Peyer's patch (tissue), 4 donors: ENCODE measurements at regions not wholly inside any gene's neighbourhood (a gene's known extent, or its start where the extent isn't known, plus 50 kb on each side); places are given as distances from the start of the nearest gene placed in this dataset.
"Not testable (repeated sequence)": the region's sequence is repeated elsewhere in the genome, so short reads cannot be mapped to it uniquely, and the experiment has no call there.

Source experiments
- DNase-seq, 3 donors: peaks; one replicate each; pipeline ENCODE4 v3.0.0-alpha.2; 2017 to 2019
- H3K27ac ChIP-seq, 4 donors: fragments of 200-600 bp; sonication (generic); one replicate each; pipeline ENCODE4 v1.5.1; 2016 to 2019
- H3K27me3 ChIP-seq, 2 donors: fragments of 200-600 bp; sonication (generic); one replicate each; pipeline ENCODE4 v1.5.1; 2019
- H3K36me3 ChIP-seq, 3 donors: fragments of 200-600 bp; sonication (generic); one replicate each; pipeline ENCODE4 v1.5.1; 2016 to 2019
- H3K4me1 ChIP-seq, 4 donors: fragments of 200-600 bp; sonication (generic); one replicate each; pipeline ENCODE4 v1.5.1; 2016 to 2019
- H3K4me3 ChIP-seq, 4 donors: fragments of 200-600 bp; sonication (generic); 1 replicate in 3 of 4; 2 replicates in 1 of 4; pipeline ENCODE4 v1.5.1; 2016 to 2019; ENCODE audit warnings: mild to moderate bottlenecking in 1 of 4
- H3K9me3 ChIP-seq, 4 donors: fragments of 200-600 bp; sonication (generic); one replicate each; pipeline ENCODE4 v1.5.1; 2016 to 2019; ENCODE audit warnings: mild to moderate bottlenecking in 1 of 4
- CTCF ChIP-seq, 6 experiments: fragments of 450-650 bp in 4 of 6; fragments of 200-600 bp in 2 of 6; sonication (generic) in 1 of 6; IDR thresholded peaks; one replicate each; pipeline ENCODE4 v1.5.1; 2017 to 2019; ENCODE audit warnings: antibody characterized with exemption in 6 of 6, mild to moderate bottlenecking in 3 of 6, moderate library complexity in 1 of 6
- POLR2A ChIP-seq, 2 donors: fragments of 450-650 bp; IDR thresholded peaks; one replicate each; pipeline ENCODE4 v1.5.1; 2017; ENCODE audit warnings: antibody characterized with exemption in 2 of 2, mild to moderate bottlenecking in 2 of 2, moderate library complexity in 2 of 2

- no peaks in the 10 kb centered on the region for H3K4me1 ChIP-seq
- H3K9me3 ChIP-seq = no peaks in the 10 kb centered on the region
- H3K36me3 ChIP-seq = no peaks in the 10 kb centered on the region
- no peaks in the 10 kb centered on the region for H3K27me3 ChIP-seq
- H3K4me3 ChIP-seq = no peak overlapping the region
- H3K27ac ChIP-seq = no peak overlapping the region
- TF ChIP-seq CTCF (IDR thresholded peaks at IDR 0.05) = no peak
- TF ChIP-seq POLR2A (IDR thresholded peaks at IDR 0.05) = no peak
- no peak for DNase-seq
Measured at GRCh38 chr15:77892335-77892734, 185.2 kb downstream of the TBC1D2B start.

DNA sequence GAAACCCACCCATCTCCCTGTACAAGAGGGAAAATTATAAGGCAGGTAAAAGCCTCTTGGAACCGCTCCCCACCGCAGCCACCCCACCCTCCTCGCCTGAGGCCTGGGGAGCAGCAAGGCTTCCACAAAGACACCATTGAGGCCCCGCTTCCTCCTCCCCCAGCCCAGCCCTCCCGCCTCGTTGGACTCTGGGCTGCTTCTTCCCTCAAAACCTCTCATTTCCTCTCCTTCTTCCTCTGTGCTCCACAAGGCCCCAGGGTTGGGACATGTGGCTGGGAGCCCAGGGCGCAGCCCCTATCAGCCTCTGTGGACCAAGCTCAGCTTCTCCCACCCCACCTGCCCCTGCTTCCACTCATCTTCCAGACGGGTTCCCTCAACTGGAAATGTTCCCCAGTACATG lies 185.6 kb downstream of the TBC1D2B start:
- H3K4me3 ChIP-seq, H3K27ac ChIP-seq, H3K27me3 ChIP-seq, H3K36me3 ChIP-seq, H3K4me1 ChIP-seq, DNase-seq, H3K9me3 ChIP-seq: not testable (repeated sequence)

DNA sequence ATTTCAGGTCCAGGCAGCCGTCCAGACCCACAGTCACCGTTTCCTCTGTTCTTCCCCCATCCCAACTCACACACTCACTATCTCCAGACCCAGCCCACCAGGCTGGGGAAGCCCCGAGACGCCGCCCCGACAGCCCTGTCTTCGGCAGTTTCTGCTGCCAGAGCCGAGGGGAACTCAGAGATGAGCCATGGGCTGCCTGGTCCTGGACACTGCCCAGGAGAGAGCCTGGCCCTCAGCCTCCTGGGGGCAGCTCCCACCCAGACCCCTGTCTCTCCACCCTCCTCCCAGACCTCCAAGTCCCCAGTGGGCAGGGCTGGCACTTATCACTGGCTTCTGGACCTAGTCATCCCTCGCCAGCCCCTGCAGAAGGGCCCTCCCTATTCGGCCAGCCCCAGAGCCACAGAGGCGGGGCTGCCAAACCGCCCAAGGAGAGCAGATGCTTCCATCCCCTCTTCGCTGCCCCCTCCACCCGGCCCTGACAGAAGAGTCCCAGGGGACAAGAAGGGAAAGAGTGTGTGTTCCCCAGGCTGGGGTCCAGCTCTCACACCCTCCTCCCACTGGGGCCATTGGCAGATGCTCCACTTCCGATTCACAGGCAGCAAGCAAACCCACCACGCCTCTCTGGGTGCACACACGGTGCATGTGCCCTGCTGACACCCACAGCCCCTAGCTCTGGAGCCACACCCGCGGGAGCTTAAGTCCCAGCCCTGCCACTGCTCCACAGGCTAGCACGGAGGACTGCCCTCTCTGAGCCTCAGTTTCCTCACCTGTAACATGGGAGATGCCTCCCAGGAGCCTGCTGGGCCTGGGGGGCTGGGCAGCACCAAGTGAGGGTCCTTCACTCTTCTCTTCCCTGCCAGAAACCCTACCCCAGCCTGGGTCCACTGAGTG lies 186.4 kb downstream of the TBC1D2B start:
- H3K36me3 ChIP-seq, DNase-seq, H3K27me3 ChIP-seq, H3K9me3 ChIP-seq, H3K4me1 ChIP-seq, H3K4me3 ChIP-seq: not testable (repeated sequence)
- peak overlapping the region in 1 of 4 donors; percentile 19 for H3K27ac ChIP-seq

DNA sequence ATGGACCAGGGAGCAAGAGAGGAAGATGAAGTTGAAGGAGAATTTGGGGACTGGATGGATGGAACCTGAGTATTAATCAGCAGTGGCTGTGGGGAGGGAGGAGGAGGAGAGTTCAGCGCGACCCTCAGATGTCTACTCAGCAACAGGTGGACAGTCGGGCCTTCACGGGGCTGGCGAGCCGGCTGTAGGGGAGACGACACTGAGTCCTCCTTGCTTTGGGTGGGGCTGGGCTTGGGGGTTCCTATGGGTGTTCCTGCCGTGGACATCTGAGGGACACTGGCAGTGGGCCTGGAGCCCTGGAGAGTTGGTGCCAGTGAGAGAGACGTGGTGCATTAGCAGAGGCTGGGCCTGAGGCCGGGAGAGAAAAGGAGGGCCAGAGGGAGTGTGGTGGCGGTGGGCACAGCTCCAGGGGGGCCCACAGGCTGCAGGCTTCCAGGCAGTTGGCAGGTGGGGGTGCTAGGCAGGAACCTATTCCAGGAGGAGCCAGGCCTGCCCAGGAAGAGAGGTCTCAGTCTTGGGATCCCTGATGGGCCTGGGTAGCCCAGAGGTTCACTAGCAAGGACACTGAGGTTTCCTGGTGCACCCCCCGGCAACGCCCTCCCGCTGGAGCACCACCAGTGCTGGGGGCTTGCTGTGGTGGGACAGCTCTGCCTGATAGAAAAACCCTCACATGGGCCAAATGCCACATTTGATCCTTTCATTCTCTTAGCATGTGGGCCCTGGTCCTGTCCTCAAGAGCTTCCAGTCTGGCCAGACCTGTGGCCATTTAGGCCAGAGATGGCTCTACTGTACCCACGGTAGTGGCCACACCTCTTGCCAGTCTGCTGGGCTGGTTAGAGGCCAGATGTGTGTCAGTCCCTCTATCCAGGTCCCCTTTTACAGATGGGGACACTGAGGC lies 187.4 kb downstream of the TBC1D2B start:
- not testable (repeated sequence) for H3K27me3 ChIP-seq, H3K4me1 ChIP-seq, H3K9me3 ChIP-seq, H3K4me3 ChIP-seq, DNase-seq, H3K36me3 ChIP-seq, H3K27ac ChIP-seq

DNA sequence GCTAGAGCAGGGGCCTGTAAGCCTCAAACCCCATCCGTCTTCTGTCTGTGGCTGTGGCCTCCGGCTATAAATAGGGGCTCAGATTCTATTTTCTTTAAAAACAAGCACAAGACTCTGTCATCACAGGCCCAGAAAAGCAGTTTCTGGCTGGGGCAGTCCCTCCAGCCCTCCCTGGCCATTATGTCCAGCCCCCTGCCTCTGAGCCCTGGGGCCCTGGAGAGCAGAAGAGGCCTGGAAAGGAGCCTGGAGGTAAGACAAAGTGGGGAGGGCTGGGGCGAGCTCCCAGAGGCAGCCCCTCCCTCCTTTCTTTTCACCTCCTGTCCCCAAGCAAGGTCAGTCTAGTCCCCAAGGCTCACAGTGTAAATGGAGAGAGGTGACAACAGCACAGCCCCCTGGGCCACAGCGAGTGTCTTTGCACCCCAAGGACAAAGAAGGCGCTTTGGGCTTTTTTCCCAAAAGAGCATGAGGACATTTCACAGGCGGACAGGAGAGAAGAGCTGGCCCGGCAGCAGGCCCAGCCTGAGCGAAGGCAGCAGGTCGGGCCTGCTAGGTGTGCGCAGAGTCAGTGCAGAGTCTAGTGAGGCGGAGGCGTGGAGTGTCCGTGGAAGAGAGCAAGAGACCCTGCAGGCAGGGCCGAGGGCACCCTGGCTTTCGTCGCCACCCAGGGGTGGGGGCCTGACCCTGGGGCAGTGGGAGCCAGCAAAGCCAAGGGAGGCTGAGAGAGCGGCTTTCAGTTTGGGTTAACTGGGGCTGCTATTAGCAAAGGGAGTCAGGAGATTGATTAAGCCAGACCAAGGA lies 188.3 kb downstream of the TBC1D2B start:
- Histone ChIP-seq H3K27me3 (no peaks in the 10 kb centered on the region), H3K4me3 (no peak overlapping the region), H3K9me3 (no peaks in the 10 kb centered on the region), H3K4me1 (no peaks in the 10 kb centered on the region), H3K27ac (no peak overlapping the region), H3K36me3 (no peaks in the 10 kb centered on the region)
- no peak for DNase-seq
- TF ChIP-seq CTCF (IDR thresholded peaks at IDR 0.05) (no peak), POLR2A (IDR thresholded peaks at IDR 0.05) (no peak)

GRCh38 chr15:77887563-77888429 lies 189.7 kb downstream of the TBC1D2B start:
- not testable (repeated sequence) for DNase-seq, H3K36me3 ChIP-seq, H3K4me3 ChIP-seq, H3K27ac ChIP-seq, H3K9me3 ChIP-seq, H3K27me3 ChIP-seq, H3K4me1 ChIP-seq

- Histone ChIP-seq H3K27me3 (no peaks in the 10 kb centered on the region), H3K4me1 (no peaks in the 10 kb centered on the region), H3K27ac (no peak overlapping the region), H3K4me3 (no peak overlapping the region), H3K36me3 (no peaks in the 10 kb centered on the region), H3K9me3 (no peaks in the 10 kb centered on the region)
- TF ChIP-seq POLR2A (IDR thresholded peaks at IDR 0.05) (no peak), CTCF (IDR thresholded peaks at IDR 0.05) (no peak)
- DNase-seq = no peak
Measured at GRCh38 chr15:77886805-77887448, 190.6 kb downstream of the TBC1D2B start.

GRCh38 chr15:77885877-77886500 lies 191.5 kb downstream of the TBC1D2B start:
- H3K4me1 ChIP-seq, H3K9me3 ChIP-seq, H3K27ac ChIP-seq, H3K36me3 ChIP-seq, H3K27me3 ChIP-seq, DNase-seq, H3K4me3 ChIP-seq: not testable (repeated sequence)

GRCh38 chr15:77883012-77883411 lies 194.5 kb downstream of the TBC1D2B start:
- H3K4me1 ChIP-seq, H3K9me3 ChIP-seq, H3K36me3 ChIP-seq, H3K4me3 ChIP-seq, DNase-seq, H3K27ac ChIP-seq, H3K27me3 ChIP-seq: not testable (repeated sequence)
